GM18951 (cell line): ENCODE measurements at regions not wholly inside any gene's neighbourhood (a gene's known extent, or its start where the extent isn't known, plus 50 kb on each side); places are given as distances from the start of the nearest gene placed in this dataset.

Source experiments
- POLR2A ChIP-seq: IDR thresholded peaks from 4 replicates; pipeline ENCODE4 v1.6.1; 2011; ENCODE audit warnings: mild to moderate bottlenecking; ENCODE audit not compliant: insufficient read length, insufficient read depth; ENCODE audit errors: extremely low read depth
- in situ Hi-C: fragments of 300-500 bp; cut with MboI; formaldehyde crosslinking; loops from one replicate; pipeline ENCODE4 v1.12.0; 2022; ENCODE audit warnings: low sequenced_read_pairs, mixed read lengths, inconsistent platforms; ENCODE audit not compliant: unreplicated experiment

GRCh38 chr16:85376292-85377095 lies 236.6 kb upstream of the GSE1 start:
- in situ Hi-C loops: no loop called here
- TF ChIP-seq POLR2A: no peak

- TF ChIP-seq POLR2A: no peak
- in situ Hi-C loops: no loop called here
These were observed 235.6 kb upstream of the GSE1 start for GRCh38 chr16:85377388-85378144.

- in situ Hi-C loops: no loop called here
- no peak for TF ChIP-seq POLR2A
These were observed 234.7 kb upstream of the GSE1 start for GRCh38 chr16:85378145-85379040.

- in situ Hi-C loops: no loop called here
- no peak for TF ChIP-seq POLR2A
These were observed 233.8 kb upstream of the GSE1 start for GRCh38 chr16:85379041-85380001.

GRCh38 chr16:85380002-85380395 lies 233.1 kb upstream of the GSE1 start:
- TF ChIP-seq POLR2A: no peak
- in situ Hi-C loops: no loop called here

- TF ChIP-seq POLR2A: no peak
- in situ Hi-C loops: no loop called here
These were observed 232.0 kb upstream of the GSE1 start for GRCh38 chr16:85380905-85381737.

GRCh38 chr16:85381738-85382592 lies 231.2 kb upstream of the GSE1 start:
- in situ Hi-C loops: no loop called here
- no peak for TF ChIP-seq POLR2A

GRCh38 chr16:85382717-85383118 lies 230.4 kb upstream of the GSE1 start:
- in situ Hi-C loops: no loop called here
- no peak for TF ChIP-seq POLR2A

GRCh38 chr16:85383836-85384832 lies 229.0 kb upstream of the GSE1 start:
- no peak for TF ChIP-seq POLR2A
- in situ Hi-C loops: no loop called here
